HEK293T (cell line): ENCODE measurements at regions not wholly inside any gene's neighbourhood (a gene's known extent, or its start where the extent isn't known, plus 50 kb on each side); places are given as distances from the start of the nearest gene placed in this dataset.

Source experiments
- CTCF ChIA-PET: fragments of 350-600 bp; formaldehyde crosslinking; extraction: SDS; loops from one replicate; lab custom pipeline; 2021; ENCODE audit warnings: antibody characterized with exemption, inconsistent platforms; lab: Yijun Ruan, JAX
- POLR2A ChIA-PET: fragments of 350-600 bp; formaldehyde crosslinking; extraction: SDS; loops from one replicate; lab custom pipeline; 2020; ENCODE audit warnings: antibody characterized with exemption, inconsistent platforms; lab: Yijun Ruan, JAX
- DNase-seq: peaks from one replicate; pipeline ENCODE4 v3.0.0; 2012; ENCODE audit warnings: mixed read lengths; ENCODE audit errors: extremely low spot score
- ARNT ChIP-seq: fragments of 450-650 bp; IDR thresholded peaks from 2 replicates; pipeline ENCODE4 v1.6.1; 2017; ENCODE audit warnings: mild to moderate bottlenecking
- BHLHE40 ChIP-seq: fragments of 450-650 bp; IDR thresholded peaks from 2 replicates; pipeline ENCODE4 v1.6.1; 2016; ENCODE audit warnings: mild to moderate bottlenecking, moderate library complexity, borderline replicate concordance
- CTBP1 ChIP-seq: fragments of 450-650 bp; IDR thresholded peaks from 2 replicates; pipeline ENCODE4 v1.6.1; 2016; ENCODE audit warnings: borderline replicate concordance
- ELF4 ChIP-seq: fragments of 450-650 bp; IDR thresholded peaks from 2 replicates; pipeline ENCODE4 v1.6.1; 2017; ENCODE audit warnings: antibody characterized with exemption
- FOXA1 ChIP-seq: fragments of 450-650 bp; IDR thresholded peaks from 2 replicates; pipeline ENCODE4 v1.6.1; 2016; ENCODE audit warnings: mild to moderate bottlenecking
- FOXK2 ChIP-seq: fragments of 450-650 bp; IDR thresholded peaks from 2 replicates; pipeline ENCODE4 v1.6.1; 2016; ENCODE audit warnings: mild to moderate bottlenecking
- FOXM1 ChIP-seq: fragments of 450-650 bp; IDR thresholded peaks from 2 replicates; pipeline ENCODE4 v1.6.1; 2017; ENCODE audit warnings: mild to moderate bottlenecking, borderline replicate concordance
- HDGF ChIP-seq: fragments of 450-650 bp; IDR thresholded peaks from 2 replicates; pipeline ENCODE4 v1.6.1; 2017; ENCODE audit warnings: antibody characterized with exemption, borderline replicate concordance
- L3MBTL2 ChIP-seq: fragments of 450-650 bp; conservative IDR thresholded peaks from 2 replicates; pipeline ENCODE4 v1.6.1; 2016; ENCODE audit warnings: mild to moderate bottlenecking
- LEF1 ChIP-seq: fragments of 450-650 bp; IDR thresholded peaks from 2 replicates; pipeline ENCODE4 v1.6.1; 2017; ENCODE audit warnings: mild to moderate bottlenecking, borderline replicate concordance
- NFRKB ChIP-seq: fragments of 450-650 bp; IDR thresholded peaks from 2 replicates; pipeline ENCODE4 v1.6.1; 2016; ENCODE audit warnings: mild to moderate bottlenecking, moderate library complexity
- SP1 ChIP-seq: fragments of 450-650 bp; IDR thresholded peaks from 2 replicates; pipeline ENCODE4 v1.6.1; 2017
- SUZ12 ChIP-seq: fragments of 450-650 bp; IDR thresholded peaks from 2 replicates; pipeline ENCODE4 v1.6.1; 2016; ENCODE audit warnings: mild to moderate bottlenecking
- TARDBP ChIP-seq: fragments of 450-650 bp; IDR thresholded peaks from 2 replicates; pipeline ENCODE4 v1.6.1; 2016
- ZNF384 ChIP-seq: fragments of 450-650 bp; IDR thresholded peaks from 2 replicates; pipeline ENCODE4 v1.6.1; 2016
- TF ChIP-seq, protein P1 (sequence below): fragments of 450-650 bp; IDR thresholded peaks from 2 replicates; pipeline ENCODE4 v1.6.1; 2016

GRCh38 chr2:181243319-181243718 lies 213.9 kb upstream of the ITGA4 start:
- DNase-seq, result no peak
- ChIA-PET POLR2A (no interaction called here), CTCF (no interaction called here)
- no peak for TF ChIP-seq L3MBTL2

DNA sequence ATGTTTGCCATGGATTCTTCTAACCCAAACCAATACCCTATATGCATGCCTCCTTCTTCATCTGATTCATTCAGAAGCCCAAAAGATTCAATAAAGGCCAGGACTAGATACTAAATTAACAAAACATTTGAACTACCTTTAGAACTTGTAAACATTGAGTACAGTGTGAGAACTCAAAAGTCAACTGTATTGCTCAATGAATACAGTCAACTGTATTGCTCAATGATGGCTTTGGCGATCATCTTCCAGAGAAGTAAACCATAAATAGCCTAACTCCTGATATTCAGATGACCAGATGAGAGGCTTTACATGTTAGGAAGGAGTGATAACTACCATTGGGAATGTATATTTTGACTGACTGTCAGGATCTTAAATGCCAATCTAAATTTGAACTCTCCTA lies 206.5 kb upstream of the ITGA4 start:
- DNase-seq, result no peak
- TF ChIP-seq CTBP1, result no peak
- TF ChIP-seq ZNF384, result no peak
- TF ChIP-seq, protein P1, sequence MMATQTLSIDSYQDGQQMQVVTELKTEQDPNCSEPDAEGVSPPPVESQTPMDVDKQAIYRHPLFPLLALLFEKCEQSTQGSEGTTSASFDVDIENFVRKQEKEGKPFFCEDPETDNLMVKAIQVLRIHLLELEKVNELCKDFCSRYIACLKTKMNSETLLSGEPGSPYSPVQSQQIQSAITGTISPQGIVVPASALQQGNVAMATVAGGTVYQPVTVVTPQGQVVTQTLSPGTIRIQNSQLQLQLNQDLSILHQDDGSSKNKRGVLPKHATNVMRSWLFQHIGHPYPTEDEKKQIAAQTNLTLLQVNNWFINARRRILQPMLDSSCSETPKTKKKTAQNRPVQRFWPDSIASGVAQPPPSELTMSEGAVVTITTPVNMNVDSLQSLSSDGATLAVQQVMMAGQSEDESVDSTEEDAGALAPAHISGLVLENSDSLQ, result no peak
- TF ChIP-seq SUZ12, result no peak
- TF ChIP-seq FOXA1, result no peak
- TF ChIP-seq BHLHE40, result no peak
- TF ChIP-seq FOXK2, result no peak
- TF ChIP-seq ARNT, result no peak
- ChIA-PET POLR2A (no interaction called here), CTCF (no interaction called here)

GRCh38 chr2:181252262-181253148 lies 204.7 kb upstream of the ITGA4 start:
- TF ChIP-seq L3MBTL2 (no peak), FOXK2 (no peak), ELF4 (no peak), NFRKB (no peak), BHLHE40 (no peak), HDGF (no peak), FOXA1 (no peak), ZNF384 (no peak), SUZ12 (no peak)
- TF ChIP-seq, protein P1, result no peak
- ChIA-PET CTCF (no interaction called here), POLR2A (no interaction called here)
- DNase-seq, result no peak

DNA sequence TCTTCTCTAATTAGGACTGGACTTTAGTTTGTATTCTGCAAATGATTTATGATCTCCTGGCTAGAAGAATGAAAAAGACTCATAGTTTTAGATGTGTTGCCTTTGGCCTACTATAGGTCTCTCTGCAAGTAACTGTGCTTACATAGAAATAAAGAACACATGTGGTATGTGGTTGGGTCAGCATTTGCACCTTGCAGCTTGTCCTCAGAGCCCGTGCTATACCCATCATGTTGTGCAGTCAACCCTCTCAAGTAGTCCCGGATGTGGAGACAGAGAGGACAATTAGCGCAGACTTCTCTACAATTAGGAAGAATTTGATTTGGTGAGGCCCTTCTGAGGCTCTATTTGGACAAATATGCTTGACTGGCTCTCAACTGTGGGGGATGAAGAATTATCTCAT lies 203.7 kb upstream of the ITGA4 start:
- POLR2A ChIA-PET, result no interaction called here
- no peak for TF ChIP-seq FOXK2
- no peak for TF ChIP-seq SP1

DNA sequence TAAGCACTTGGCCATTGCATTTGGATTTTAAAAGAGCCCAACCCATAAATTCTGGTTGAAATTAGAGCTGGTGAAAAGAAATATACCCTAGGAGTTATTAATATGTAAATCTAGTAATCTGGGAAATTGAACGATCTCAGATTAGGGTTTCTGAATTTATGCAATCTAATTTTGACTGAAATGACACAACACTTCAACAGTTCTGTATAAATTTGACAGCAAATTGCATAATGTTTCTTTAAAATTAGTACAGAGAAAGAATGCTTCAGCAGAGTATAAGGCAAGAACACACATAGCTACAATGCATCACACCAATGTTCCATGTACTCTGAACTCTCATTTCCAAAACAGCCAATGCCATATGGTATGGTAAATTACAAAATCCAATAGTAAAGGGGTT lies 201.5 kb upstream of the ITGA4 start:
- ChIA-PET CTCF (interaction anchor here (1.0 kb wide), 1 partner anchor 17 kb away, joined by 3 read pairs; no protein-coding TSS in a partner anchor), POLR2A (no interaction called here)
- DNase-seq, result no peak
- TF ChIP-seq, protein P1, result no peak

More for the DNA sequence above, 203.7 kb upstream of the ITGA4 start:
- DNase-seq, result no peak
- CTCF ChIA-PET, result no interaction called here

DNA sequence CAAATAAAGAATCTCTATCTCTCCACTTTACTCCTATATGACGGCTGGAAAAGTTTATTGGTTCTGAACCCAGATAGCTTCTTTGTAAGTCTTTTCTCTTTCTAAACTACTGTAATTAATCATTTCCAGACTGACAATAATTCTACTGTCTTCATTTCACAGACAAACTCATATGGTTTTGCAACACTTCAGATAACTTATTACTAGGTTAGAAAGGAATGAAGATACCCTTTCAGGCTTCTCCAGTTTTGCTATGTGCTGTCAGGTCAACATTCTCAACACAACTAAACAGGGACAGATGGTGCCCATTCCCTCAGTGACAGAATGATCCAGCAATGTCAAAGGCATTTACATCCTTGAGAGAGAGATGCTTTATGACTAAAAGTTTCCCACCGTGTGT lies 198.5 kb upstream of the ITGA4 start:
- POLR2A ChIA-PET, result no interaction called here
- CTCF ChIA-PET, result no interaction called here
- DNase-seq, result no peak
- no peak for TF ChIP-seq SUZ12
- TF ChIP-seq LEF1, result no peak
- no peak for TF ChIP-seq TARDBP
- TF ChIP-seq FOXK2, result no peak
- TF ChIP-seq NFRKB, result no peak
- no peak for TF ChIP-seq FOXA1
- TF ChIP-seq ELF4, result no peak
- no peak for TF ChIP-seq CTBP1
- no peak for TF ChIP-seq FOXM1
- TF ChIP-seq, protein P1, result no peak
- no peak for TF ChIP-seq ARNT
- no peak for TF ChIP-seq SP1
- TF ChIP-seq L3MBTL2, result no peak
- no peak for TF ChIP-seq BHLHE40
- no peak for TF ChIP-seq ZNF384
- TF ChIP-seq HDGF, result no peak

DNA sequence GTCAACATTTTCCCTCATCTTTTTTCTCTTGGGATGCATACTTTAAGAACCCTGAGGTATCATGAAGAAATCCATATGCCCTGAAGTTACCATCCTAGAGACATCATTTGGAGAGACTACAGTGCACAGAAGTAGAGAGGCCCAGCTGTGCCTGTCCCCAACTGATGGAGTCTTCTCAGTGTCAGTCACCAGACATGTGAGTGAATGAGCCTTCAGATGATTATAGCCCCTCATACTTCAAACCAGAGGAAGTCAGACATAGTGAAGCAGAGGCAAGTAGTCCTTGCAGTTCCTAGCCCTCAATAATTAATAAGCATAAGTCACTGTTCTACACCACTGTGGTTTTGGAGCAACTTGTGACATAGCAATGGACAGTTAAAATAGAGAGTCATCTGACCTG lies 194.4 kb upstream of the ITGA4 start:
- CTCF ChIA-PET, result no interaction called here
- TF ChIP-seq ARNT, result no peak
- no peak for TF ChIP-seq L3MBTL2
- no peak for TF ChIP-seq SP1
- TF ChIP-seq, protein P1, result no peak
- TF ChIP-seq CTBP1, result no peak
- TF ChIP-seq NFRKB, result no peak
- no peak for TF ChIP-seq ZNF384
- TF ChIP-seq BHLHE40, result no peak
- TF ChIP-seq SUZ12, result no peak
- TF ChIP-seq FOXA1, result no peak
- TF ChIP-seq TARDBP, result no peak
- TF ChIP-seq FOXM1, result no peak
- TF ChIP-seq LEF1, result no peak
- no peak for DNase-seq

More for the DNA sequence above, 194.4 kb upstream of the ITGA4 start:
- POLR2A ChIA-PET, result no interaction called here
